PFSK-1 (cell line): ENCODE measurements at regions not wholly inside any gene's neighbourhood (a gene's known extent, or its start where the extent isn't known, plus 50 kb on each side); places are given as distances from the start of the nearest gene placed in this dataset.

ENCODE experiments used
- FOXP2 ChIP-seq: optimal IDR thresholded peaks from 2 replicates; pipeline ENCODE3; 2011; ENCODE audit warnings: borderline replicate concordance, control low read depth, inconsistent platforms; ENCODE audit not compliant: insufficient read depth; ENCODE audit errors: extremely low read length, extremely low read depth
- SIN3A ChIP-seq: IDR thresholded peaks from 2 replicates; pipeline ENCODE4 v1.6.1; 2012; ENCODE audit warnings: mild to moderate bottlenecking, low read length, moderate library complexity, borderline replicate concordance; ENCODE audit not compliant: insufficient read depth
- TF ChIP-seq, protein P1 (sequence below), 2 experiments: IDR thresholded peaks; 2 replicates each; pipeline versions ENCODE4 v1.6.1 to v1.8.0; 2011 to 2012; ENCODE audit warnings: low read depth in 2 of 2, low read length in 2 of 2, control low read depth in 1 of 2, inconsistent platforms in 1 of 2, mild to moderate bottlenecking in 1 of 2, moderate library complexity in 1 of 2; ENCODE audit not compliant: insufficient read depth in 1 of 2

DNA sequence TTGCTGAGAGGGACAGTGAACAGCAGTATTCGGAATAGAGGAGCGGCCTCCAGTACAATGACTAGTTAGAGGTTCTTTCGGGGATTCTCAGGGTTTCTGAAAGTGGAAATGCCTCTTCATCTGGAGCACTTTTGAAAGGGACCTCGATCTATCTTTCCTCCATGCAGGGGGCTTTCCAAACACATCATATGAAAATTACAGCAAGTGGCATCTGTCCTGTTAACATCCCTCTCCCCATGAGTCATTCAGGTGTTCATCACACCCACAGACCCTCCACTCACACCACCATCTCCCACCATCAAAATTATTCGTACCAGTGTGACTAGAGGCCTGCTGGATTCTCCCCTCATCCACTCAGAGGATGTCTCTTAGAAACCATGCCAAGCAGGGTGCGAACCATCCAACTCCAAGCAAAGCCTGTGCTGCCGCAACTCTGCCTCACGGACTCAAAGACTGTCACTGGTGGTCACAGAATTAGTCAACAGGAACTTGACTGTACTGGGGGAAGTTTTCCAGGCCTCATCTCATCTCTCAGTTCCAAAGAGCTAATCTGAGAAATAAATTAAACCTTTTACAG, 211.1 kb downstream of the MRPL39 start:
- TF ChIP-seq FOXP2 (no peak), SIN3A (no peak)
- TF ChIP-seq, protein P1, sequence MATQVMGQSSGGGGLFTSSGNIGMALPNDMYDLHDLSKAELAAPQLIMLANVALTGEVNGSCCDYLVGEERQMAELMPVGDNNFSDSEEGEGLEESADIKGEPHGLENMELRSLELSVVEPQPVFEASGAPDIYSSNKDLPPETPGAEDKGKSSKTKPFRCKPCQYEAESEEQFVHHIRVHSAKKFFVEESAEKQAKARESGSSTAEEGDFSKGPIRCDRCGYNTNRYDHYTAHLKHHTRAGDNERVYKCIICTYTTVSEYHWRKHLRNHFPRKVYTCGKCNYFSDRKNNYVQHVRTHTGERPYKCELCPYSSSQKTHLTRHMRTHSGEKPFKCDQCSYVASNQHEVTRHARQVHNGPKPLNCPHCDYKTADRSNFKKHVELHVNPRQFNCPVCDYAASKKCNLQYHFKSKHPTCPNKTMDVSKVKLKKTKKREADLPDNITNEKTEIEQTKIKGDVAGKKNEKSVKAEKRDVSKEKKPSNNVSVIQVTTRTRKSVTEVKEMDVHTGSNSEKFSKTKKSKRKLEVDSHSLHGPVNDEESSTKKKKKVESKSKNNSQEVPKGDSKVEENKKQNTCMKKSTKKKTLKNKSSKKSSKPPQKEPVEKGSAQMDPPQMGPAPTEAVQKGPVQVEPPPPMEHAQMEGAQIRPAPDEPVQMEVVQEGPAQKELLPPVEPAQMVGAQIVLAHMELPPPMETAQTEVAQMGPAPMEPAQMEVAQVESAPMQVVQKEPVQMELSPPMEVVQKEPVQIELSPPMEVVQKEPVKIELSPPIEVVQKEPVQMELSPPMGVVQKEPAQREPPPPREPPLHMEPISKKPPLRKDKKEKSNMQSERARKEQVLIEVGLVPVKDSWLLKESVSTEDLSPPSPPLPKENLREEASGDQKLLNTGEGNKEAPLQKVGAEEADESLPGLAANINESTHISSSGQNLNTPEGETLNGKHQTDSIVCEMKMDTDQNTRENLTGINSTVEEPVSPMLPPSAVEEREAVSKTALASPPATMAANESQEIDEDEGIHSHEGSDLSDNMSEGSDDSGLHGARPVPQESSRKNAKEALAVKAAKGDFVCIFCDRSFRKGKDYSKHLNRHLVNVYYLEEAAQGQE (IDR thresholded peaks at IDR 0.05; ENCODE audit: insufficient read depth in 1 of 2, low read depth in 2 of 2, low read length in 2 of 2), result no peak
